ENCODE measurements at regions not wholly inside any gene's neighbourhood (a gene's known extent, or its start where the extent isn't known, plus 50 kb on each side); places are given as distances from the start of the nearest gene placed in this dataset.

GRCh38 chr12:38158428-38159091 lies 158.0 kb upstream of the ALG10B start (continued):
- TF ChIP-seq KDM4A (IDR thresholded peaks at IDR 0.05; ENCODE audit: low read depth, low read length, severe bottlenecking) (no peak), SP2 (IDR thresholded peaks at IDR 0.05; ENCODE audit: low read length) (no peak), TBP (IDR thresholded peaks at IDR 0.05; ENCODE audit: low read depth, low read length) (no peak), RNF2 (IDR thresholded peaks at IDR 0.05; ENCODE audit: borderline replicate concordance, low read depth, low read length, missing control alignments, poor library complexity, severe bottlenecking) (no peak), POLR2A (IDR thresholded peaks at IDR 0.05; ENCODE audit: control extremely low read depth in 1 of 2, low read depth in 2 of 2, low read length in 2 of 2) (no peak)
